ENCODE measurements at regions not wholly inside any gene's neighbourhood (a gene's known extent, or its start where the extent isn't known, plus 50 kb on each side); places are given as distances from the start of the nearest gene placed in this dataset.

GRCh38 chr12:92400006-92400405 lies 254.4 kb upstream of the BTG1 start:
- ATAC-seq: no peak
- TF ChIP-seq POU6F1 (CRISPR knock-in tag; IDR thresholded peaks at IDR 0.05; ENCODE audit: borderline replicate concordance, low read depth) (no peak), OSR1 (CRISPR knock-in tag; IDR thresholded peaks at IDR 0.05) (no peak), ZNF70 (CRISPR knock-in tag; IDR thresholded peaks at IDR 0.05) (no peak), ARNTL (CRISPR knock-in tag; IDR thresholded peaks at IDR 0.05; ENCODE audit: borderline replicate concordance, low read depth) (no peak), TCF4 (CRISPR knock-in tag; IDR thresholded peaks at IDR 0.05; ENCODE audit: borderline replicate concordance) (no peak), CREB5 (CRISPR knock-in tag; IDR thresholded peaks at IDR 0.05; ENCODE audit: low read depth) (no peak), BACH2 (CRISPR knock-in tag; IDR thresholded peaks at IDR 0.05; ENCODE audit: borderline replicate concordance) (no peak), TOX (CRISPR knock-in tag; IDR thresholded peaks at IDR 0.05; ENCODE audit: borderline replicate concordance) (no peak), RARB (CRISPR knock-in tag; IDR thresholded peaks at IDR 0.05) (no peak), SNAI2 (CRISPR knock-in tag; IDR thresholded peaks at IDR 0.05) (no peak)

GRCh38 chr12:92398565-92399309 lies 253.1 kb upstream of the BTG1 start:
- TF ChIP-seq ZNF8 (CRISPR knock-in tag; IDR thresholded peaks at IDR 0.05): no peak
- TF ChIP-seq ESRRG (CRISPR knock-in tag; IDR thresholded peaks at IDR 0.05): no peak
- TF ChIP-seq ZC3H10 (CRISPR knock-in tag; IDR thresholded peaks at IDR 0.05): no peak
- TF ChIP-seq OSR1 (CRISPR knock-in tag; IDR thresholded peaks at IDR 0.05): no peak
- TF ChIP-seq SNAI2 (CRISPR knock-in tag; IDR thresholded peaks at IDR 0.05): no peak
- no peak for TF ChIP-seq ARNTL (CRISPR knock-in tag; IDR thresholded peaks at IDR 0.05; ENCODE audit: borderline replicate concordance, low read depth)
- TF ChIP-seq BACH2 (CRISPR knock-in tag; IDR thresholded peaks at IDR 0.05; ENCODE audit: borderline replicate concordance): no peak
- TF ChIP-seq ZFP3 (CRISPR knock-in tag; IDR thresholded peaks at IDR 0.05): no peak
- TF ChIP-seq CREB5 (CRISPR knock-in tag; IDR thresholded peaks at IDR 0.05; ENCODE audit: low read depth): no peak
- no peak for TF ChIP-seq ZFP30 (CRISPR knock-in tag; IDR thresholded peaks at IDR 0.05)
- no peak for TF ChIP-seq RARB (CRISPR knock-in tag; IDR thresholded peaks at IDR 0.05)
- no peak for TF ChIP-seq TSHZ2 (CRISPR knock-in tag; IDR thresholded peaks at IDR 0.05)
- no peak for TF ChIP-seq PATZ1 (CRISPR knock-in tag; IDR thresholded peaks at IDR 0.05; ENCODE audit: borderline replicate concordance)
- no peak for TF ChIP-seq ISL1 (CRISPR knock-in tag; IDR thresholded peaks at IDR 0.05)
- no peak for TF ChIP-seq TCF4 (CRISPR knock-in tag; IDR thresholded peaks at IDR 0.05; ENCODE audit: borderline replicate concordance)
- TF ChIP-seq CSRNP3 (CRISPR knock-in tag; IDR thresholded peaks at IDR 0.05): no peak
- no peak for TF ChIP-seq ZNF565 (CRISPR knock-in tag; conservative IDR thresholded peaks at IDR 0.05; ENCODE audit: low read depth)
- TF ChIP-seq CSDC2 (CRISPR knock-in tag; IDR thresholded peaks at IDR 0.05): no peak
- ATAC-seq: no peak

Data from SK-N-SH treated with all-trans-retinoic acid at 6 μM for 48 hours (cell line).